ENCODE measurements at regions not wholly inside any gene's neighbourhood (a gene's known extent, or its start where the extent isn't known, plus 50 kb on each side); places are given as distances from the start of the nearest gene placed in this dataset.
"Not testable (repeated sequence)": the region's sequence is repeated elsewhere in the genome, so short reads cannot be mapped to it uniquely, and the experiment has no call there.

- DNase-seq (ENCODE audit: low spot score): no peak
- no peak for FAIRE-seq
Observed at GRCh38 chr2:156006721-156007618, 325.6 kb downstream of the NR4A2 start.

DNA sequence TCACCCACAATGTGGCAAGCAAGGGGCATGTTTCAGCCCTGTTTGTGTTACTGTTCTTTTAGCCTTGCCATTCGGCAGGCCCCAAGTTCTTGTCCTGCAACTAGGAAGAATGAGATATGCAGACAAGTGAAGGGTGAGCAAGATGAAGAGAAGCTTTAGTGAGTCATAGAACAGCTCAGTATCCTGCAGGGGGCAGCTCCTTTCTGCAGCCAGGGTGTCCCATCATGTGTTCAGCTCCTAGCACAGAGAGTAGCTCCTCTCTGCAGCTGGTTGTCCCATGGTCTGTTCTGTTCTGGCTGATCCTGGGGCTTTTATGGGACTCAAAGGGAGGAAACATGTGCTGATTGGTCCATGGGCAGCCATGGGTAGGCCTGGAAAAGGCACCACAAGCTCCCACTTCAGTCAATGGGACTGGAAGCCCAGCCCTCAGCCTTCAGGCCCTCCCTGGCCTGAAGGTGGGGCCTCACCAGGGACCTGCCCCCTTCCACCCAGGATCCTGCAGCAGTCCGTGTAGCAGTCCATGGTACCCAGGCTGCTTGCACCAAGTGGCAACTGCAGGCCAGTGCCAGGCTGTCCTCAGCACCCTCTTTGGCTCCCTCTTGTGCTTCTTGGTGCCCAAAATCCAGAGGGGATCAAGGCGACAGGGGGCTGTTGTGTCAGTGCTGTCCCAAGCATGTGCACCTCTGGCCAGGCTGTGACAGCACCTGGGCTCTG is 326.4 kb downstream of the NR4A2 start:
- no peak for FAIRE-seq
- no peak for DNase-seq (ENCODE audit: low spot score)

GRCh38 chr2:156005531-156005930 is 327.0 kb downstream of the NR4A2 start:
- no peak for DNase-seq (ENCODE audit: low spot score)
- no peak for FAIRE-seq

- FAIRE-seq (no peak), DNase-seq (ENCODE audit: low spot score) (no peak)
Observed at GRCh38 chr2:156004459-156004858, 328.1 kb downstream of the NR4A2 start.

GRCh38 chr2:156003780-156004179 is 328.7 kb downstream of the NR4A2 start:
- FAIRE-seq (no peak), DNase-seq (ENCODE audit: low spot score) (no peak)

DNA sequence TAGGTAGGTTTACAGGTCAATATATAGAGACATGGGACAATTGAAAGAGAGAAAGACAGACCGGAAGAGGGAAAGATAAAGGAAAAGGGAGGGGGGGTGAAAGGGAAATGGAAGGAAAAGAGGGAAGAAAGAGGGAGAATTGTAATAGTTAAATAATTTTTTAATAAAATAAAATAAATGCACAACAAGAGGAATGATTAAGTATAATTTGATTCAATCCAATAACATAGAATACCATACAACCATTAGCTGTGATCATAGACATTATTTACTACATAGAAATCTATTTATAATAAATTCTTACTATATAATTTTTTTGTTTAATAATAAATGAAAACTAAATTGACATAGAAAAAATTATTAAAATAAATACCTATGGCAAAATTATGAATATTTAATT is 330.7 kb downstream of the NR4A2 start:
- DNase-seq (ENCODE audit: low spot score) (no peak), FAIRE-seq (no peak)

DNA sequence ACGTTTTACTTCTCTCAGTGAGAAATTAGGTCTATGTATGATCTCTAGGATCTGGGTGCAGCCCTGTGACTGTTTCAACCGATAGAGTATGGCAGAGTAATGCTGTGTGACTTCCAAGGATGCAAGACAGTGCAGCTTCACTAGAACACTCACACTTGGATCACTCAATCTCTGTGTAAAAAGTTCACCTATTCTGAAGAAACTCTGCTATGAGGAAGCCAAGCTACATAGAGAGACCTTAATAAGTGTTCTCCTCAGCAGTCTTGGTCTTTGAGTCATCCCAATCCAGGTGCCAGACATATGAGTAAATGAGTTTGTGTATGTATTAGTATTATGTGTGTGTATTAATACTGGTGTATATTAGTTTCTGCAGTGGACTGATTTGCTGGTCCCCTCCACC is 335.0 kb downstream of the NR4A2 start:
- DNase-seq (ENCODE audit: low spot score): no peak
- FAIRE-seq: no peak

DNA sequence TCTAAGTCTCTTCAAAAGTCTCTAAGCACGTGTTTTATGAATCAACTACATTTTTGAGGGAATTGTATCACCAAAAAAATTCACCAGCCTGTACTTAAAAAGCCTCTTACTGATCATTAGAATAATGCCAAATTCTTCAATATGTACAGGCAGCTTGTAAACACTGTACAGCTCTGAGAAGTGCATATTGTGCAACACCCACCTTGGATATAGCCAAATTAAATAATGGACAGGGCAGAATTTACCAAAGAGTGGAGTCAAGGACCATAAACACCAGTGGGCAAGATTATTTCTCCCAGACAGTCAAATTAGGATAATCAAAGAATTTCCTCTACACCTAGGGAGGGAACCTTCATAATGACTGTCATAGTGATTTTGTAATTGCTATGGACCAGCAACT is 338.2 kb downstream of the NR4A2 start:
- no peak for DNase-seq (ENCODE audit: low spot score)
- FAIRE-seq: no peak

DNA sequence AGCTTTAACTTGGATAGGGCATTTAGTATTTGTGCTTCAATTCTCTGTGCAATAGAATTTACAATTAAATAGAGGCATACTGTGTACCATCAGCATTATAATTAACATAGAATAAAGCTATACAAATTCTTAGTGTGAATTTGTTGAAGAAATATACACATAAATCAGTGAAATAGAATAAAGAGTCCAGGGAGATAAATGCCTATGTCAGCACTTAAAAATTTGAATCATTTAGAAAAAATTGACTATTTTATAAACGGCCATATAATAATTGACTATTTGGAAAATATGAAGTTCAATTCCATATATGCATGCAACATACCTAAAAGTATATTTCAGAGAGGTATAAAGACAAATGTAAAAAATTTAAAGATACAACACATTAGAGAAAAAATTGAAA is 348.7 kb downstream of the NR4A2 start:
- no peak for FAIRE-seq
- no peak for DNase-seq (ENCODE audit: low spot score)

DNA sequence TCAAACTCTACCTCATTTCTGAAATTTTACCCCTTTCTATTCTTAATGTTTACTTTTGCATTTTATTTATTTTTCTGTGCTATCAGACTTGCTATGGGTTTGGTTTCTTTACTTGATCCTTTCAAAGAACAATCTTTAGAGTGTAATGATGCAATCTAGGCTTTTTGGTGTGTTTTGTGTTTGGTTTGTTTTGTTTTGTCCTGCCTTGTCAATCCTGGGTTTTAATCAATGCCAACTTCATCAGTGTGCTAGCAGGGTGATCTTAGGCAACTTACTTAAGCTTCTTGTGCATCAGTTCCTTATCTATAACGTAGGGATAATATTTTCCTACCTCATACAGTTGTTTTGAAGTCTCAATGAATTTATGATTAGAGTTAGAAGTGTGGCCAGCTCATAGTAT is 350.4 kb downstream of the NR4A2 start:
- no peak for DNase-seq (ENCODE audit: low spot score)
- FAIRE-seq: no peak

DNA sequence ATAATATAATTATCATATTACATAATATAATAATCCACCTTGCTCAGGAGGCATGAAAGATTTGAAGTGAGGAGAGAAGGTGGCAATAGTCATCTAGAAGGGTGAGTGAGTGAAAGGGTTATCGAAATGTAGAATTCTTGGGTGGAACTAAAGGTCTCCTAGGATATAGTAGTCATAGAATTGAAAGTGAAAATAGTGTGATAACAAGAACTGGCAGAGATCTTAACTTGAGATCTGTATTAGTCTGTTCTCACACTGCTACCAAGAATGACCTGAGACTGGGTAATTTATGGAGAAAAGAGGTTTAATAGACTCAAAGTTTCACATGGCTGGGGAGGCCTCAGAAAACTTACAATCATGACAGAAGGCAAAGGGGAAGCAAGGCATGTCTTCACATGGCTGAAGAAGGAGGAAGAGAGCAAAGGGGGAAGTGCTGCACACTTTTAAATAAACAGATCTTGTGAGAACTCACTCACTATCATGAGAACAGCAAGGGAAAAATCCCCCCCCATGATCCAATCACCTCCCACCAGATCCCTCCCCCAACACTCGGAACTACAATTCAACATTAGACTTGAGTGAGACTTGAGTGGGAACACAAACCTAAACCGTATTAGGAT is 351.5 kb downstream of the NR4A2 start:
- FAIRE-seq (no peak), DNase-seq (ENCODE audit: low spot score) (no peak)

GRCh38 chr2:155975734-155976133 is 356.8 kb downstream of the NR4A2 start:
- FAIRE-seq (no peak), DNase-seq (ENCODE audit: low spot score) (no peak)

GRCh38 chr2:155972916-155973315 is 359.6 kb downstream of the NR4A2 start:
- DNase-seq (ENCODE audit: low spot score) (no peak), FAIRE-seq (no peak)

GRCh38 chr2:155966064-155966471 is 366.5 kb downstream of the NR4A2 start:
- not testable (repeated sequence) for DNase-seq (ENCODE audit: low spot score)

GRCh38 chr2:155965415-155966063 is 367.0 kb downstream of the NR4A2 start:
- FAIRE-seq: no peak
- peak; percentile 12 for DNase-seq (ENCODE audit: low spot score)

More at GRCh38 chr2:155966064-155966471, 366.5 kb downstream of the NR4A2 start:
- FAIRE-seq: not testable (repeated sequence)

DNA sequence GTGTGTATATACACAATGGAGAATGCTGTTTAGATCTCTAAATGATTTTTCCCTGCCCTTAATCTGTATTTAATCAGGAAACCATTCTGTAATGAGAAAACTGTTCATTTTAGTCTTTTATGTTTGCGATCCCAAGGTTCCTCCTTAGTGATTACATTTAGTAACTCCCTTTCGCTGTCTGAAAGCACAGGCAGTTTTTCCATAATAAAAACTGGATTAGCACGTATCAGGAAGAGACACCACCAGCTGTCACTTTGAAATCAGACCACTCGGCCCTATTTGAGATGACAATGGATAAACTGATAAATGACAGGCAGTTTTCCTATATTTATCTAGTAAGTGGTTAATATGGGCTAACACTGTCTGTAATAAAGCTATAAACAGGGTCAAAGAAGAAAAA is 370.9 kb downstream of the NR4A2 start:
- DNase-seq (ENCODE audit: low spot score): no peak
- FAIRE-seq: no peak

- no peak for FAIRE-seq
Observed at GRCh38 chr2:155958834-155959233, 373.7 kb downstream of the NR4A2 start.

DNA sequence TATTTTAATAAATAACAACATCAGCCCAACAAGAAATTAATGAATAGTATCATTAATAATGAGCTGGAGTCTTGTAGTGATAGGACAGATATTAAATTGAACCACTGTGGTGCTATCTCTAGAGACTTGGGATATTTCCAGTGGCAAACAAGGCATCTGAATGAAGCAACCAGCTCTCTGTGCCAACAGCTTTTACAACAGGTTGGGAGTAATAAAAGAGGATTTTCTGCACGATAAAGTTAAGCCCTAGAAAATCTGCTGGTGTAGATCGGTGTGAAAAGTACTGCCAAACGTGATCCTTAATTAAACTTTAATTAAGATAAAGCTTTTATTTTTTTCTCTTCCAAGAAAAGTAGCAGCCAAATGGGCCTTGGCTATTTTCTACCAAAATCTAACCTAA is 385.5 kb downstream of the NR4A2 start:
- FAIRE-seq: no peak
- no peak for DNase-seq (ENCODE audit: low spot score)

More at GRCh38 chr2:155958834-155959233, 373.7 kb downstream of the NR4A2 start:
- DNase-seq (ENCODE audit: low spot score): no peak

- no peak for DNase-seq (ENCODE audit: low spot score)
- FAIRE-seq: no peak
Observed at GRCh38 chr2:155944218-155944617, 388.3 kb downstream of the NR4A2 start.

DNA sequence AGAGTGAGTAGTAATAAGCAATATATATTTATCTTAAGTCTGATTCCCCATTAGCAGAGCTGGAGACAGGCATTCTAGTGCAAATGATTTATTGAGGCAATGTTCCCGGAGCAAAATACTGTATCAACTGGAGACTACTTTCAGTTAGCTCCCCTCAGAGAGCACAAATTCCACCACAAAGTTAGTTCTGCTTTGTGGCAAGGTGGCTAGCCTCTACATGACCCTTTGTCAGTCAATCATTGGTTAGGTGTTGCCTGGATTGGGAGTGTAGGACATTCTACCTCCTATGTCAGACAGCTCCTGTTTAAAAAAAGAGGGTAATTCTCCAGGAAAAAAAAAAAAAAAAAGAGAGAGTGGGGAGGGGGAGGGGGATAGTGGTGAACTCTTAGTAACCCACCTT is 402.2 kb downstream of the NR4A2 start:
- DNase-seq (ENCODE audit: low spot score) (no peak), FAIRE-seq (no peak)

DNA sequence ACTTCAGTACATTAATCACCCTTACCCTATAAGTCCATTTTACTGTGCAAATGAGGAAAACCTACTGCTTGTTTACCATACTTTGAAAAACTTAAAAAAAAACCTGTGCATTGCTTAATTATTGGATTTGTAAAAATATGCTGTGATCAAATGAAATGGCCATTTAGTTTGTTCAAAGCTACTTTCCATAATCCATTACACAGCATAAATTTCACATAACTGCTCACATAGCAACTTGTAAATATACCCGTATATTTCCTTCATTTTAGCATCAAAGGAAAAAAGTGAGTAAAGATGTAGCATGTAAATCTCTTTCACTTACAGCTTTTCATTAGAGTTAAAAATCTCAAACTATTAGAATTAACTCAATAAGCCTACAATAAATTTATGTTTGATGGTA is 415.1 kb downstream of the NR4A2 start:
- DNase-seq (ENCODE audit: low spot score) (no peak), FAIRE-seq (no peak)

GRCh38 chr2:155913356-155913755 is 419.2 kb downstream of the NR4A2 start:
- FAIRE-seq: no peak

More at GRCh38 chr2:155913356-155913755, 419.2 kb downstream of the NR4A2 start:
- DNase-seq (ENCODE audit: low spot score): no peak

Measured in urothelium cell line (cell line).